HL-60/S4 treated with phorbol 12-myristate 13-acetate at 8.2 ng/mL for 4 days and 3 days (cell line): ENCODE measurements at regions not wholly inside any gene's neighbourhood (a gene's known extent, or its start where the extent isn't known, plus 50 kb on each side); places are given as distances from the start of the nearest gene placed in this dataset.

ENCODE experiments used
- in situ Hi-C: fragments of 300-500 bp; cut with MboI; formaldehyde crosslinking; loops from 2 replicates; pipeline ENCODE4 v1.15.0; 2022; ENCODE audit warnings: low sequenced_read_pairs

DNA sequence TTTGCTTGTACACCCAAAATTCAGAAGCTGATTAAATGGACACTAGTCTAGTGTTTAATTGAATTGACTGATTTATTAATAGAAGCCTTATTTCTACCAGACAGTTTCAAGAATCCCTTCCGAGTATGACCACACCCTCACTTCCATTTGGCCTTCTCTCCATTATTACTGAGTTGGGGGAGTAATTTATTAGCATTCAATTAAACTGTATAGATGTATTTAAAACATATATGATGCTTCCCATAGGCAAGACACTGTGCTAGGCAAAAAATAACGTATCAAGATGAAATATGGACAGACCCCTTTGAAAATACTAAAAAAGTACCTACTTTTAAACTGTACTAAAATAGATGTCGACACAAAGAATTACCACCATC lies 112.9 kb upstream of the PHACTR1 start:
- in situ Hi-C loops = loop anchor here (25.0 kb wide), 1 partner anchor 1016 kb away; no protein-coding TSS in a partner anchor

DNA sequence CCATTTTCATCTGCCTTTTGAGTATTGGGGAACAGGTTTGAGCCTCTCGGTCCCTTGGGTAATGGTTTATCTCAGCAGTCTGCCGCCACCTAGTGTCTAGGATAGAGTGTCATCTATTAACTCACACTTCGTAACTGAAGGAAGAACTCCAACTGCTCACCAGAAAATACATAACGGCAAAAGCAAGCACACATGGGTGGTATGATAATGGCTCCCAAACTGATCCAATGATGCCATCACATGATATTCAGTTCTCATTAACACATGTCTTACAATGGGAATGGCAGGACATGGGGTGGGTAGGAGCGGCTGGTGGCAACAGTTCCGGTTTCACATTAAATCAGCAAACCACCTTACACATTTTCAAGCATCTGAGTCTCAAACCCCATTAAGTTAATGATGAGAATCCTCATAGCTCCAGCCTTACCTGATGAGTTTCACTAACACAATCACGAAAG lies 110.7 kb upstream of the PHACTR1 start:
- in situ Hi-C loops = loop anchor here (25.0 kb wide), 1 partner anchor 1019 kb away; no protein-coding TSS in a partner anchor

- in situ Hi-C loops = loop anchor here (25.0 kb wide), 1 partner anchor 1019 kb away; no protein-coding TSS in a partner anchor
Observed at GRCh38 chr6:12606616-12607015, 110.0 kb upstream of the PHACTR1 start.

DNA sequence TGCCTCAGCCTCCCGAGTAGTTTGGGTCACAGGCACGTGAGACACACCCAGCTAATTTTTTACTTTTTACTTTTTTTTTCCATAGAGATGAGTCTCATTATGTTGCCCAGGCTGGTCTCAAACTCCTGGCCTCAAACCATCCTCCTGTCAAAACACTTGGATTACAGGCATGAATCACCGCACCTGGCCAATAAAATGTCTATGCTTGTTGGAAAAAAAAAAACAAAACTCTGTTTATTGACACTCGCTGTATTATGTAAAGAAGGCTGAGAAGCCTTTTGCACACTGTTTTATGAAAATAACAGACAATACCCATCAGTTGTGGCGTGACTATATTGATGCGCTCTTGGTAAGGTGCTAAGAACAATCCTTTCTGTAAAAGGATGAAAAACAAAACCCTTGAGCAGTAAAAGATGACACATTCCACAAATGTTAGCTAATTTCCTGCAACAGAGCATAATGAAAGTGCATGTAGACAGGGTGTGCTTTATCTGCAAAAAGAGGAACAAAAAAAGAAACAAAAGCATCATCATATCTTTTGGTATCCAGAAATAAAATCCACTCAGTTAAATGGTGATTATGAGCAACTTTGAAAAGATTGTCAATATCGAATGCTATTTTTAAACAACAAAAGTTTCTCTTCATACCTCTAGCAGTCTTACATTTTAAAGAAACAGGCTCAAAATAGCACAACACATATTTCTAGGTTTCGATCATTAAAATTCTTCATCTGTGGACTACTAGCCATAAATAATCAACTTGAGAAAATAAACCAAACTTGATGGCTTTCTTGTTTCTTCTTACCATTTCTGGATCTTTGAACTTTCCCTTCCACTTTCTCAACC lies 108.3 kb upstream of the PHACTR1 start:
- in situ Hi-C loops = loop anchor here (25.0 kb wide), 1 partner anchor 1021 kb away; no protein-coding TSS in a partner anchor

GRCh38 chr6:12608874-12609273 lies 107.7 kb upstream of the PHACTR1 start:
- in situ Hi-C loops = loop anchor here (25.0 kb wide), 1 partner anchor 1022 kb away; no protein-coding TSS in a partner anchor

- in situ Hi-C loops = loop anchor here (25.0 kb wide), 1 partner anchor 1022 kb away; no protein-coding TSS in a partner anchor
Observed at GRCh38 chr6:12609751-12610150, 106.8 kb upstream of the PHACTR1 start.

DNA sequence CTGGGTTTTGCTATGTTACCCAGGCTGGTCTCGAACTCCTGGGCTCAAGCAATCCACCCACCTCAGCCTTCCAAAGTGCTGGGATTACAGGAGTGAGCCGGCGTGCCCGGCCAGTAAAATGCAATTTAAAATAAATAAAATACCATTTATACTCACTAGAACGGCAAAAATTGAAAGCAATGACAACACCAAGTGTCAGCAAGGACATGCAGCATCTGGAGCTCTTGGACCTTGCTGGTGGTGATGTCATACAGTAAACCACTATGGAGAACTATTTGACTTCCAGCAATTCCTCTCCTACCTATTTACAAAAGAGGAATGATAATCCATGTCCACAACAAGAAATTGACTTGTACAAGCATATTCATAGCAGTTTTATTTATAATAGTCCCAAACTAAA lies 105.7 kb upstream of the PHACTR1 start:
- in situ Hi-C loops = loop anchor here (25.0 kb wide), 1 partner anchor 1024 kb away; no protein-coding TSS in a partner anchor

DNA sequence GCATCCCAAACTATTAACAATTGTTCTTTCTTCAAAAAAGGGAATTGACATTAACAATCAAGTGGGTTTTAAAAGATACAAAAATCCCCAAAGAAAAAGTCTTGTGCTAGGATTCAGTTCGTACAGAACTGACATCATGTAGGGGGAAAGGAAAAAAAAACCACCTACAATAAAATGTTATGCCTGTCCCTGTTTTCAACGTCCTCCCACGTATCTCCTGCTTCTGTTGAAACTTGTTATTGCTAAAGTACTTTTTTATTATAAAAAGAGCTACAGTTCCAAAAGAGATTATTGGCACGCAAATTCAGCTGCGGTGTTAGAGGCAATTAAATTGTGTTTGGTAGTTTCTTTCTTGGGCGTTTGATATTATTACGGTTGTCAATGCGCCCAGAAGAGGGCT lies 102.8 kb upstream of the PHACTR1 start:
- in situ Hi-C loops = loop anchor here (25.0 kb wide), 1 partner anchor 1027 kb away; no protein-coding TSS in a partner anchor

DNA sequence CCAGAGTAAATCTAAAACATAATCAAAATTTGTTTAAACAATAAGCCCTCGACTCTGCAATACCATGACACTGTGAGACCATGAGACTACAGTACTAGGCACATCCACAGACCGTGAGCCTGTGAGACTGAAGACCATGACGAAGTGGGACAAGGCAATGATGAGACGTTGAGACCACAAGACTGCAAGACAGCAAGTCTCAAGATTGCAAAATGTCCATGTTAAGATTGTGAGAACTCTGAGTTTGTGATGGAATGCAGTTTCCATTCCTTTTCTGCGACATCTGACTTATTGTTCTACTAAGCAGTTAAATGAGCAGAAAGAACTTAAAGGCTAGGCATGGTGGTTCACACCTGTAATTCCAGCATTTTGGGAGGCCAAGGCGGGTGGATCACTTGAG lies 102.1 kb upstream of the PHACTR1 start:
- in situ Hi-C loops = loop anchor here (25.0 kb wide), 1 partner anchor 1027 kb away; no protein-coding TSS in a partner anchor

GRCh38 chr6:12618296-12618695 lies 98.3 kb upstream of the PHACTR1 start:
- in situ Hi-C loops = loop anchor here (25.0 kb wide), 1 partner anchor 1031 kb away; no protein-coding TSS in a partner anchor

- in situ Hi-C loops = loop anchor here (25.0 kb wide), 1 partner anchor 1034 kb away; no protein-coding TSS in a partner anchor
Observed at GRCh38 chr6:12621754-12622153, 94.8 kb upstream of the PHACTR1 start.

DNA sequence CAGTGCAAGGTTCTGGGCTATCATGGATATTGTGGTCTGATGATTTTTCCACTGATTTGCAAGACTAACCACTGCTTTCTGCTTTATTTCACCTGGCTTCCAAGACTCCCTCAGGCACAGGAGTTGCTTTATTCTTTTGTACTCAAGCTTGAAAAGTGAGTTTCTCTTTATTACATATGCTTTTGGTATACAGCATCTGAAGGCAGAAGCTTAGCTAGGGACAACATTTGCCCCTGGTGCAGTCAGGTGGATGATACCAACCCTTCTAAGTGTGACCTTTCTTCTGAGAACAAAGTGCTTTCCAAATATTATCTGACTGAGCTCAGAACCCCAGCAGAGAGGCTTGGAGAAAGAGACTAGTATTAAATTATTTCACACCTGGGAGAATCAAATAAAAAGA lies 94.0 kb upstream of the PHACTR1 start:
- in situ Hi-C loops = loop anchor here (25.0 kb wide), 1 partner anchor 1035 kb away; no protein-coding TSS in a partner anchor

GRCh38 chr6:12624142-12624837 lies 92.3 kb upstream of the PHACTR1 start:
- in situ Hi-C loops = loop anchor here (25.0 kb wide), 1 partner anchor 1037 kb away; no protein-coding TSS in a partner anchor

GRCh38 chr6:12627053-12627452 lies 89.5 kb upstream of the PHACTR1 start:
- in situ Hi-C loops = loop anchor here (25.0 kb wide), 1 partner anchor 235 kb away; no protein-coding TSS in a partner anchor

- in situ Hi-C loops = loop anchor here (25.0 kb wide), 1 partner anchor 234 kb away; no protein-coding TSS in a partner anchor
Observed at GRCh38 chr6:12628327-12628726, 88.2 kb upstream of the PHACTR1 start.

GRCh38 chr6:12633746-12634145 lies 82.8 kb upstream of the PHACTR1 start:
- in situ Hi-C loops = loop anchor here (25.0 kb wide), 1 partner anchor 229 kb away; no protein-coding TSS in a partner anchor

DNA sequence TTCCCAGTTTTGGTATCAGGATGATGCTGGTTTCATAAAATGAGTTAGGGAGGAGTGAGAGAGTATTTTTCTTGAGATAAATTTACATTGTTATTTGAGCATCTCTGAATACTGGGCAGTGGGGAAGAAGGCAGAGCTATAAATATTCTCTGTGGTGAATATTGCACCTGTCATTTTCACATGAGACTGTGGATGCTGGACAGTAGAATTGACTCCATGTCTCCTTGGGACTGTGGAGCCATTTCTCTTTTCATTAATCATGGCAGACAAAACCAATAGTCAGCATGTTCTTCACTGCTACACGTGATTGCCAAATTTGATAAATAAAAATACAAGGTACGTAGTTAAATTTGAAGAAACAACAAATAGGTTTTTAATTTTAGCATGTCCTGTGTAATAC lies 81.2 kb upstream of the PHACTR1 start:
- in situ Hi-C loops = loop anchor here (25.0 kb wide), 1 partner anchor 227 kb away; no protein-coding TSS in a partner anchor

DNA sequence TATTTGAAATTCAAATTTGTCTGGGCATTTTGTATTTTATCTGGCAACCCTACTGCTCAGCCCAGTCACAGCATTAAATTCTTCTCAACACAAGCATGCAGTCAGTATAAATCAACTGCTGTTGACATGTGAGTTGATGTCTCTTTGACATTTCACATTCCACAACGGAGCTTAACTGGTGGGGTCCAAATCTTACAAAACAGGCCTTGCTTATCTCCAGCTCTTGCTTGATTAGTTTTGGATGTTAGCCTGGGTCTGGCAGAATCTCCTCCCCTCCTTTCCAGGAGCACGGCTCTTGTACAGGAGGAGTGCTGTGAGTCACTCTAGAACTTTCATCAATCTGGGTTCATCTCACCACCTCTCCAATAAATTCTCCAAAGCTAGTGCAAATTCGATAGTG lies 80.8 kb upstream of the PHACTR1 start:
- in situ Hi-C loops = loop anchor here (25.0 kb wide), 1 partner anchor 226 kb away; no protein-coding TSS in a partner anchor

- in situ Hi-C loops = loop anchor here (25.0 kb wide), 1 partner anchor 226 kb away; no protein-coding TSS in a partner anchor
Observed at GRCh38 chr6:12636336-12636735, 80.2 kb upstream of the PHACTR1 start.

- in situ Hi-C loops = loop anchor here (25.0 kb wide), 1 partner anchor 224 kb away; no protein-coding TSS in a partner anchor
Observed at GRCh38 chr6:12637960-12638641, 78.5 kb upstream of the PHACTR1 start.
